Mammary epithelial cell (primary cell): ENCODE measurements at regions not wholly inside any gene's neighbourhood (a gene's known extent, or its start where the extent isn't known, plus 50 kb on each side); places are given as distances from the start of the nearest gene placed in this dataset.

ENCODE experiments used
- EZH2 ChIP-seq: IDR thresholded peaks from 2 replicates; pipeline ENCODE4 v1.6.1; 2012; ENCODE audit warnings: low read length, inconsistent platforms, borderline replicate concordance
- TF ChIP-seq, protein P1 (sequence below), 2 donors: IDR thresholded peaks in 1 of 2; conservative IDR thresholded peaks in 1 of 2; 2 replicates each; pipeline ENCODE4 v1.5.1; 2011 to 2012; ENCODE audit warnings: inconsistent platforms in 2 of 2, low read length in 2 of 2, mild to moderate bottlenecking in 2 of 2, control low read depth in 1 of 2, low read depth in 1 of 2; ENCODE audit not compliant: insufficient read depth in 1 of 2; ENCODE audit errors: extremely low read depth in 1 of 2

DNA sequence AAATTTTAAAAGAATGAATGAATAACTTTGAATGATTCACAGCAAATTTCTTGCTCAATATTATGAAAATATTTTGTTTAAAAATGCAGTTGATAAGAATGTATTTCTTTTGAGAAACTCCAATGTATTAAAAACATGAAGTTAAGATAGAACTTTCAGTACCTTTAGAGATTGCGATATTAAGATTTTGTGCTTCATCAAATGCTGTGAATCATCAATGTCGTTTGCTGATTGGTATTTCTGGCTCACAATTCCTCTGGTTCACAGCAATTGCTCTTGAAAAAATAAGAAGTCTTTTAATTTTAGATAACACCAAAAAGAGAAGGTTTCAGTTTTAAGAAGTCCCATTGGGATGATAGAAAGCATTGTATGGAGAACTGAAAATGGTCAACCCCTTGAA is 228.7 kb downstream of the IKZF2 start:
- TF ChIP-seq, protein P1, sequence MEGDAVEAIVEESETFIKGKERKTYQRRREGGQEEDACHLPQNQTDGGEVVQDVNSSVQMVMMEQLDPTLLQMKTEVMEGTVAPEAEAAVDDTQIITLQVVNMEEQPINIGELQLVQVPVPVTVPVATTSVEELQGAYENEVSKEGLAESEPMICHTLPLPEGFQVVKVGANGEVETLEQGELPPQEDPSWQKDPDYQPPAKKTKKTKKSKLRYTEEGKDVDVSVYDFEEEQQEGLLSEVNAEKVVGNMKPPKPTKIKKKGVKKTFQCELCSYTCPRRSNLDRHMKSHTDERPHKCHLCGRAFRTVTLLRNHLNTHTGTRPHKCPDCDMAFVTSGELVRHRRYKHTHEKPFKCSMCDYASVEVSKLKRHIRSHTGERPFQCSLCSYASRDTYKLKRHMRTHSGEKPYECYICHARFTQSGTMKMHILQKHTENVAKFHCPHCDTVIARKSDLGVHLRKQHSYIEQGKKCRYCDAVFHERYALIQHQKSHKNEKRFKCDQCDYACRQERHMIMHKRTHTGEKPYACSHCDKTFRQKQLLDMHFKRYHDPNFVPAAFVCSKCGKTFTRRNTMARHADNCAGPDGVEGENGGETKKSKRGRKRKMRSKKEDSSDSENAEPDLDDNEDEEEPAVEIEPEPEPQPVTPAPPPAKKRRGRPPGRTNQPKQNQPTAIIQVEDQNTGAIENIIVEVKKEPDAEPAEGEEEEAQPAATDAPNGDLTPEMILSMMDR (conservative IDR thresholded peaks at IDR 0.05 in 1 of 2, IDR thresholded peaks at IDR 0.05 in 1 of 2; ENCODE audit: extremely low read depth in 1 of 2, insufficient read depth in 1 of 2, low read depth in 1 of 2, low read length in 2 of 2) = no peak
- no peak for TF ChIP-seq EZH2
